Right atrium auricular region (tissue), 2 donors: ENCODE measurements at regions not wholly inside any gene's neighbourhood (a gene's known extent, or its start where the extent isn't known, plus 50 kb on each side); places are given as distances from the start of the nearest gene placed in this dataset.

Source experiments
- DNase-seq: peaks from one replicate; pipeline ENCODE4 v3.0.0-alpha.2; 2019; ENCODE audit warnings: low spot score
- H3K27ac ChIP-seq, 2 donors: fragments of 200-600 bp; sonication (generic); 1 replicate in 1 of 2; 2 replicates in 1 of 2; pipeline ENCODE4 v1.5.1; 2016 to 2019
- H3K27me3 ChIP-seq, 2 donors: fragments of 200-600 bp; sonication (generic); one replicate each; pipeline versions ENCODE4 v1.5.1 to v1.6.0; 2017 to 2019
- H3K36me3 ChIP-seq: fragments of 200-600 bp; sonication (generic); one replicate; pipeline ENCODE4 v1.5.1; 2016
- H3K4me1 ChIP-seq, 2 donors: fragments of 200-600 bp; sonication (generic); one replicate each; pipeline versions ENCODE4 v1.5.1 to v1.6.0; 2017 to 2019
- H3K4me3 ChIP-seq, 2 donors: fragments of 200-600 bp; sonication (generic); 1 replicate in 1 of 2; 2 replicates in 1 of 2; pipeline ENCODE4 v1.5.1; 2017 to 2019; ENCODE audit warnings: mild to moderate bottlenecking in 1 of 2, moderate library complexity in 1 of 2
- H3K9me3 ChIP-seq, 2 donors: fragments of 200-600 bp; sonication (generic); one replicate each; pipeline ENCODE4 v1.5.1; 2019
- CTCF ChIP-seq, 2 donors: fragments of 200-600 bp; sonication (generic); IDR thresholded peaks; one replicate each; pipeline ENCODE4 v1.5.1; 2019; ENCODE audit warnings: antibody characterized with exemption in 2 of 2

- DNase-seq = no peak
- H3K9me3 ChIP-seq = no peaks in the 10 kb centered on the region
- peak overlapping the region; percentile 53 to 64 for H3K27ac ChIP-seq
- H3K27me3 ChIP-seq = no peaks in the 10 kb centered on the region
- peaks cover 0 to 14% of the 10 kb centered on the region in 2 donors for H3K4me1 ChIP-seq
- H3K4me3 ChIP-seq = no peak overlapping the region
- no peak for TF ChIP-seq CTCF (IDR thresholded peaks at IDR 0.05)
- no peaks in the 10 kb centered on the region for H3K36me3 ChIP-seq
These were observed 95.9 kb upstream of the COL5A1 start for GRCh38 chr9:134545543-134546245.

GRCh38 chr9:134546246-134546731, 95.3 kb upstream of the COL5A1 start:
- Histone ChIP-seq H3K36me3 (no peaks in the 10 kb centered on the region), H3K27me3 (no peaks in the 10 kb centered on the region), H3K4me1 (peaks cover 0 to 15% of the 10 kb centered on the region in 2 donors), H3K27ac (peak overlapping the region in 1 of 2 donors; percentile 64), H3K9me3 (no peaks in the 10 kb centered on the region), H3K4me3 (no peak overlapping the region)
- no peak for TF ChIP-seq CTCF (IDR thresholded peaks at IDR 0.05)
- no peak for DNase-seq

GRCh38 chr9:134546746-134547145, 94.9 kb upstream of the COL5A1 start:
- Histone ChIP-seq H3K27me3 (no peaks in the 10 kb centered on the region), H3K4me3 (no peak overlapping the region), H3K36me3 (no peaks in the 10 kb centered on the region), H3K9me3 (no peaks in the 10 kb centered on the region), H3K4me1 (peaks cover 0 to 19% of the 10 kb centered on the region in 2 donors), H3K27ac (no peak overlapping the region)
- DNase-seq = no peak
- no peak for TF ChIP-seq CTCF (IDR thresholded peaks at IDR 0.05)

GRCh38 chr9:134547161-134548100, 94.2 kb upstream of the COL5A1 start:
- Histone ChIP-seq H3K4me3 (no peak overlapping the region), H3K27me3 (no peaks in the 10 kb centered on the region), H3K36me3 (no peaks in the 10 kb centered on the region), H3K4me1 (peaks cover 0 to 26% of the 10 kb centered on the region in 2 donors), H3K27ac (no peak overlapping the region), H3K9me3 (no peaks in the 10 kb centered on the region)
- DNase-seq = no peak
- no peak for TF ChIP-seq CTCF (IDR thresholded peaks at IDR 0.05)

GRCh38 chr9:134548185-134548584, 93.4 kb upstream of the COL5A1 start:
- Histone ChIP-seq H3K27ac (no peak overlapping the region), H3K9me3 (no peaks in the 10 kb centered on the region), H3K4me3 (no peak overlapping the region), H3K36me3 (no peaks in the 10 kb centered on the region), H3K27me3 (no peaks in the 10 kb centered on the region), H3K4me1 (peaks cover 0 to 34% of the 10 kb centered on the region in 2 donors)
- no peak for DNase-seq
- no peak for TF ChIP-seq CTCF (IDR thresholded peaks at IDR 0.05)
